ENCODE measurements at regions not wholly inside any gene's neighbourhood (a gene's known extent, or its start where the extent isn't known, plus 50 kb on each side); places are given as distances from the start of the nearest gene placed in this dataset.

DNA sequence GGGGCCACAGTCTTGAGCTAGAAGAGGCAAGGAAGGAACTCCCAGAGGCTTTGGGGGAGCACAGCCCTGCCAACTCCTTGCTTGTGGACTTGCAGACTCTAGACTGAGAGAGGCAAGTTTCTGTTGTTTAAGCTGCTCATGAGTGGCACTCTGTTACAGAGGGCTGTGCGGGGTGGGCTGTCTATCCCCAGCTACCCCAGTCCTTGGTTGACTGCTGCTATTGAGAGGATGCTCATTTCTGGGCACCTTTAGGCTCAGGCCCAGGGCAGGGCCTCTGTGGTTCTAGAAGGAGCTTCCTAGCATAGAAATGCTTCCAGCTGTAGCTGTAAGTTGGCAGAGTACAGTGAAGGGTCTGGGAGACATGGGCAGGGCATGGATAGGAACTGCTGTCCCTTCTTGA is 151.3 kb upstream of the GGTLC1 start:
- no peak for DNase-seq (ENCODE audit: low read depth, low spot score)

DNA sequence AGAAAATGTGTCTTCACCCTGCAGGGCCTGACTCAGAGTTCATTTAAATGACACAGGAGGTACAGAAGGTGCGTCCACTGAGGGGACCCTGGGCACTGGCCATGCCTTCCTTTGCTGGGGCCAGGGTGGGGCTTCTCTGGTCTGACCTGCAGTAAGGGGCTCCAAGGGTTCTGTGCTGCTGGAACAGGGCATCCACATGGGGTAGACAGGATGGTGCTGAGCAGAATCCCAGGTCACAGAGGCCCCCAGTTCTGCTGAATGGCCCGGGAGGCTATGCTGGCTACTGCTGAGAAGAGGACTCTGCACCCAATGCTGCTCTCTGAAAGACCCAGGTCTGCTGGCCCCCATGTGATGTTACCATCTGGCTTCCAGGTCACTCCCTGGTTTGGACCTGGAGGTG is 150.4 kb upstream of the GGTLC1 start:
- no peak for DNase-seq (ENCODE audit: low read depth, low spot score)

DNA sequence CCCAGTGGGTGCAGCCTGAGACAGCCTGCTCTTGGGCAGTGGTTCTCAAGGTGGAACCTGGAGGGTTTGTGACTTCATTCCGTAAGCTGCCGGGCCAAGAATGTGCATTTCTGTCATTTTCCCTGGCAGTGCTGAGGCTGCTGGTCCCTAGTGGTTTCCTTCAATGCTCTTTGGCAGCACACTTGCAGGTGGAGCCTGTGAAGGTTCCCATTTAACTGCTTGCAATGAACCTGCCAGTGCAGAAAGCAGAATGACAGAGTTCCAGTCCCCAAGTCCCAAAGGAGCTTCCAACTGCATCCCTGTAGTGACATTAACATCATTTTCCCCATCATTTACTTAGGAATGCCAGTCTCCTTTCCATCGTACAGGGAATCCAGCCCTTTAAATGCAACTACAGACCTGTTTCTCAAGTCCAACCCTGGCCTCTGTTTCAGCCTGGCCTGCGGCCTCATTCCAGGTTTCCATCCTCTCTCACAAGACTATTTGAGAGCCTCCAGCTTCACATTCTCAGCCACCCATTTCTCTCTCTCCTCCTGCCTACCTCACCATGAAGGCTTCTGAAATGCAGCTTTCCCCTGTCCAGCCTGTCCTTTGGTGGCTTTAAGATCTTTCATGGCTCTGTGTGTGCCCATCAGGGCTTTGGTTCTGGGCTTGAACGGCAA is 149.7 kb upstream of the GGTLC1 start:
- no peak for DNase-seq (ENCODE audit: low read depth, low spot score)

DNA sequence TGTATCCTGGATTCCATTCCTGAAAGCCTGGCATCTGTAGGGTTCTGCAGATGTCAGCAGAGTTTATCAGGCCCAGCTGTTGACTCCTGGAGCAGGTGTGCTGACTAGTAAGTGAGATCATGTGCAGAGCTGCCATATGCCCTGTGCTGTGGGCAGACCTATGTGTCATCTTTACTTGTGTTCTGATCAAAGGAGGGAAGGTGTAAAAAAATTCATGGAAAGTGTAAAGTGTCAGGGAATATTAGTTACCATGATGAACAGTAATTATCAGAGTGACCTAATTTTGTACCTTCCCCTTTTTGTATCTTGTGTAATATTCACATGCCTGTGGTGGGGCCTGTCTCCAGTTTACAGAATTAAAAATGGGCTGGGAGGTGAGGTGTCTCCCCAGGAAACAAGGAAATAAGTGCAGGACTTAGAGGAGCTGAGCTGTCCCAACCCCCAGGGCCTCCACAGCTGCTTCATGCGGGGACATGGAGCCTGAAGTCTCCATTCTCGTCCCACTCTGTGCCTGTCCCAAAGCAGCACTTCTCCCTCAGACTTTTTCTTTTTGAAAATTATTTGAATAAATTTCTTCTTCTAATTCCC is 148.2 kb upstream of the GGTLC1 start:
- DNase-seq (ENCODE audit: low read depth, low spot score) = no peak

DNA sequence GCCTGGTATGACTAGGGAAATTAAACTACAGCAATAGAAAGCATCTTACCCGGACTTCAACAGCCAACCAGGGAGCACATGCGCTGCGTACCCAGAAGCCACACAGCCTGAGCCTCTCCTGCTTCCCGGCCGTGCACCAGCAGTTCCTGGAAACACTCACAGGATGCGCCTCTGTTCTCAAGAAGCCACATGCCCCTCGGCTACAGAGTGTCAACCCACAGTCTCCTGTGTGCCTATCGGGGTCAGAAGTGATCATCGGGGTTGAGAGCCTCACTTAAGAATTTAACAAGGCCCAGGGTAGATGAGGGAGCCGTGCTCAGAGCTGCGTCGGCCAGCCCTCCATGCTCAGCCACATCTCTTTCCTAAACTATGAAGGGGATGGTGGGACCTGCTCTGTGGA is 147.2 kb upstream of the GGTLC1 start:
- no peak for DNase-seq (ENCODE audit: low read depth, low spot score)

DNA sequence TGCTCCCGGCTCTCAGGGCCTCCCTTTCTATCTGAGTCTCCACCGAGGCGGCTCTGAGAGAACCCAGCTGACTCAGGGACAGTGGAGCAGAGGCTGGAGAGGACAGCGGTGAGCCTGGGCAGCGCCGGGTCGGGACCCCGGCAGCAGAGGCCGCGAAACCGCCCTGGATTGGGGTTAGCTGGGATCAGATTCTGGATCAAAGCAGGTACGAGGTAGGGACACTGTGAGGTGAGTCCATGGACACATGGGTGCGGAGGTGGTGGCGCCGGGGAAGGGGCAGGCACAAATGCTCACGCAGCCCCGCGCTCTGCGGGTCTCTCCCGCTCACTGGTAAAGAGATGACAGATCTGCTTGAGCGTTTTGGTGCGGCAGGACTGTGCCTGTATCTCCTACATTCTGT is 146.4 kb upstream of the GGTLC1 start:
- no peak for DNase-seq (ENCODE audit: low read depth, low spot score)

DNA sequence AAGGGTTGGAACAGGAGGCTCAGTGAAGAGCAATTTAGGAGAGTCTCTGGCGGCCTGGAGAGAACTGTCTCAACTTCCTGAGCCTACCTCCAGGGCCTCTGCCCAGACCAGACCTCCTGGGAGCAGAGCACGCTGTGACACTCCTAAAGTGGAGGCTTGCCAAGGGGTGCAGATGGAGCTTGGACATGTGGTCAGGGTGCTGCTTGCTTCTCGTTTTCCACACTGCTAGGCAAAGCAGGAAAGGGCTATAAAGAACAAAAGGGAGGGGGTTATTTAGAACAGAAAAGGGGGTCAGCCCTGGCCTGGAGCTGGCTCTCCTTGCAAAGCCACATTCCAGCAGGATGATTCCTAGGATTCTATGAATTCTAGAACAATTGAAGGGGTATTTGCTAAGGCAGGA is 145.7 kb upstream of the GGTLC1 start:
- DNase-seq (ENCODE audit: low read depth, low spot score) = no peak

DNA sequence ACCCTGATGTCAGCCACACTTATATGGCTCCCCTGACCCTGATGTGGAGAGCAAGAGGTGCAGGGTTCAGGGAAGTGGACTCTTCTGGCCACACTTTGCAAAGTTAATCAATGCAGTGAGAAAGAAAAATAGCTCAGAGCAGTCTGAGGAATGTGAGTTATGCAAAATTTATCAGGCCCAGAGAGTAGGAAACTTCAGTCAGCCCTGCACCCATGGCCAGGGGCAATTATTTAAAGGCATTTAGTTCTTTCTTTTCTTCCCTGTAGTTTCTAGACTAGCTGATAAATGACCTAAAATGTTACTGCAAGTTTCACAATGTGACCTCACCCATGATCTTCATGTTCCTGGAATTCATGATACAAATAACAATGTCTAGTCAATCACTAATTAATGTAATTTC is 143.7 kb upstream of the GGTLC1 start:
- no peak for DNase-seq (ENCODE audit: low read depth, low spot score)

DNA sequence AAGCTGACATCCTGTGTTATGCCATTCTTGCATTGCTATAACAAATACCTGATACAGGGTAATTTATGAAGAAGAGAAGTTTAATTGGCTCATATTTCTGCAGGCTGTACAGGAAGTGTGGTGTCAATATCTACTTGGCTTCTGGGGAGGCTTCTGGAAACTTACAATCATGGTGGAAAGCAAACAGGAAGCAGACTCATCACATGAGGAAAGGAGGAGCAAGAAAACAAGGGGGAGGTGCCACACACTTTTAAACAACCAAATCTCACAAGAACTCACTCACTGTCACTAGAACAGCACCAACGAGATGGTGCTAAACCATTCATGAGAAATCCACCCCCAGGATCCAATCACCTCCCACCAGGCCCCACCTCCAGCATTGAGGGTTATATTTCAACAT is 143.1 kb upstream of the GGTLC1 start:
- no peak for DNase-seq (ENCODE audit: low read depth, low spot score)

DNA sequence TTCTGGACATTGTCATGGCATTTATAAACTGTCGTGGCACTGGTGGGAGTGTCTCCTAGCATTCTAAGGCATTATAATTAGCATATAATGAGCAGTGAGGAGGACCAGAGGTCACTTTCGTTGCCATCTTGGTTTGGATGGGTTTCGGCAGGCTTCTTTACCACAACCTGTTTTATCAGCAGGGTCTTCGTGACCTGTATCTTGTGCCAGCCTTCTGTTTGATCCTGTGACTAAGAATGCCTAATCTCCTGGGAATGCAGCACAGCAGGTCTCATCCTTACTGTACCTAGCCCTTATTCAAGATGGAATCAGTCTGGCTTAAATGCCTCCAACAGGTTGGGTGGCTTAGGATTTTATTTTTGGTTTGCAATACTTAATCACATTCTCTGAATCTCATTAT is 142.7 kb upstream of the GGTLC1 start:
- no peak for DNase-seq (ENCODE audit: low read depth, low spot score)

DNA sequence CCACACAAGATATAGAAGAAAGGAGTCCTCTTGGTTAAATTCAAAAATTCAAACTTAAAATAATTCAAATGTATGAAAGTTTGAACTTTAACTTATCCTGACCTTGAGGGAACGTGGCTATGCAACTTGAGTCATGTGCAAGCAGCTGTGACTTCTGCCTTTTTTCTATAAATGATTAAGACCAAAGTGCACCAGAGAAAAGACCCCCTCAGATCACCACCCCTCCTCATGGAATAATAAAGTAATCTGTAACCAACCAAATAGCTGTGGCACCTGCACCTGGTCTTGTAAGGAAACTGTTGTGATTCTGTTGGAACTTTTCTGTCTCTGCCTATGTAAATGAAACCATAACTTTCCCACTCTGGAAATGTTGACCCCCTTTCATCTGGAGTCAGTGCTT is 141.1 kb upstream of the GGTLC1 start:
- DNase-seq (ENCODE audit: low read depth, low spot score) = no peak

DNA sequence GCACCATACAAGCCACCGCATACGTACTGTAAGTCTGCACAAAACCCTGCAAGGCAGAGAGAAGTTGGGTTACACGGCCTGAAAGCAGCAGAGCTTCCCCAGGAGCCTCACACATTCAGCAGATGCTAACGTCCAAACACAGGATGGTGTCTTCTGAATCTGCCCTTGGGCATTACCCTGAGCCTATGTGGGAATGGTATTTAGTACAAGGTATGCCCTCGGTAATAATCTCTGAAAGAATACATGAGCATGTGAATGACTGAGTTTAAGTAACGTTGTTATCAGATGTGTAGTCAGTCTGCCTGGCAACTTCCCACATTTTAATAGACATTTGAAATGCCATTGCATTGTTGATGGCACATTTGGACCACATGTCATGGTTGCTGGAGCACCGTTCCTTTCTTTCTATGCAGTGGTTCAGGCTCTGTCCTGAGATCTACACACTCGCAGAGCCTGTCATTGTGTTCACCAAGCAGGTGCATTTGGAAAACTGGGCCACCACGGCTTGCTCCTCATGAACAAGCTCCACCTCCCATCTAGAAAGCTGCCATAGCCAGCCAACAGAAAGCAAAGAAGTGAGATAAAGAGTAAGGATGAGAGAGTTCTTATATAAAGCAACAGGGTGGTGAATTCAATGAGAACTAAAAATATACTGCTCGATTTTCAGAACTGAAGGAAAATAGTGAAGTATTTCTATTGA is 136.5 kb upstream of the GGTLC1 start:
- no peak for DNase-seq (ENCODE audit: low read depth, low spot score)

DNA sequence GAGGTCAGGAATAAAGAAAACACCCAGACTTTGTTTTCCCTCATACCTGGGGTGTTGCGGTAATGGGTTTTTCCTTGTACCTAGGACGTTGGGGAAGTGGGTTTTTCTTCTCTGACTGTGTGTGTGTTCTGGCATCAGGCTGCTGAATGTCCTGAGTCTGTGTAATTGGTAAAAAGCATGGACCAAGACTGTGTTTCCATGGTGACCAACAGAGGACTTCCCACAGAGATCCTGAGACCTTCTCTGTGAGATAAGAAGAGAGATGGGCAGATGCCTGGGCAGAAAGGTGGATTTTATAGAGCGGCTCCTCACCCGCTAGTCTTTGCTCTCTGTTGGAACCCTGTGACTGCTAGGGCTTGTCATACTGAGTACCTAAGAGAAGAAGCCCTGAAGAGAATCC is 135.4 kb upstream of the GGTLC1 start:
- DNase-seq (ENCODE audit: low read depth, low spot score) = no peak

DNA sequence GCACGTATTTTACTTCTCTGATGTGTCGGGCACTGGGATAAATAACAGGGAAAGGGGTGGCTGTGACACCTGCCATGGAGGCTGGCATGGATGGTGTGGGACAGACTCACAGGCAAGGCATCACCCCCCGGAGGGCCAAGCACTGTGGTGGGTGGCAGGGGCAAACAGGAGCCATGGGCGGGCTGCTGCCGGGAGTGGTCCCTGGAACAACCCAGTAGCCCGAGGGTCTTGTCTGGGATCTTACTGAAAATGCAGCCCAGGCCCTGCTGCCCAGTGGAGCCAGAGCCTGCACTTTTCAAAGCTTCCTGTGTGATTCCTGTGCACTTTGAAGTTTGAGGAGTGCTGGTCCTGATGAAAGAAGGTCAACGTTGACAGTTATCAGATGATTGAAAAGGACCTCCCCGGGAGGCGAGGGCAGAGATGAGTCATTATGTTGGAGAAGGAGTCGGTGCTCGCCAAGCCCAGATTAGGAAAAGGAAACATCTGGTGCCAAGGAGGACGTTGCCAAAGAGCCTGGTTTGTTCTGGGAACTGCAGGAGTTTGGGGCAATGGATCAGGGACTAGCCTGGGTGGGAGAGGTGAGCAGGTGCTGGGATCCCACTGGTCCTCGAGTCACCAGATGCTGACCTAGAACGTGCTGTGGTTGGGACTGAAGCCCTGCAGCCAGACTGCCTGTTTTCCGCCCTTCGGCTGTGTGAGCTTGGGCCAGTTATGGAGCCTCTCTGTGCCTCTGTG is 130.0 kb upstream of the GGTLC1 start:
- DNase-seq (ENCODE audit: low read depth, low spot score) = no peak

DNA sequence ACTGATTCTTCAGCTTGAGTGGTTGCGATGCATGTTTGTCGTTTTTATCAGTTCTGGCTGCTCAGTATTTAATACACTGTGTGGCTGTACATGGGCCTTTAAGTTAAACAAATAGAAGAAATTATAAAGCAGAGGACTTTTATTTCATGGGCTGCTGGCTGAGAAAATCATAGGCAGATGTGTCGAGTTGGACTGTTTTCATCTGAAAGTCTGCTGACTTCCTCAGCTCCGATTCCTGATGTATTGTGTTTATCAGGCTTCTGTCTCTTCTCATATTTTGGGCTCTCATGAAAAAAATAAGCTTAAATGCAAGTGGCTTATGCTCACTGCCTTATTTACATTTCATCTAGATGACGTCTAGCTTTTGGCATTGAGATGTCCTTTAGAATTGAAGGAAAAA is 129.5 kb upstream of the GGTLC1 start:
- DNase-seq (ENCODE audit: low read depth, low spot score) = no peak

DNA sequence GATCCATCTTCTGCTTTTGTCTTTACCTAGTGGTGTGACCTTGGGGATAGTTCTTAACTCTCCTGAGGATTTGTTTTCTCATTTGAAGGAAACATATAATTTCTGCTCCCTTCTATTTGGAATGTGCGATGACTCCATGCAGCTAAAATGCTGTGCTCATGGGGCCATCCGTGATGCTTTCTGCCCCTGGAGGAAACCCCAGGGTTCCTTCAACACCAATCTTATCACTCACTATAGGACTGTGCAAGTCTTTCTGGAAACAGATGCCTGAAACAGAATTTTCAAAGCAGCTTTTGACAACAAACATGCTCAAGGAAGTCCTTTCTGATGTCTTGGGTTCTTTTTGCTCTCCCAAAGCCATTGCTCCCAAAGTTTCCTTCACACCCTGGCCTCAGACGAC is 128.8 kb upstream of the GGTLC1 start:
- no peak for DNase-seq (ENCODE audit: low read depth, low spot score)

DNA sequence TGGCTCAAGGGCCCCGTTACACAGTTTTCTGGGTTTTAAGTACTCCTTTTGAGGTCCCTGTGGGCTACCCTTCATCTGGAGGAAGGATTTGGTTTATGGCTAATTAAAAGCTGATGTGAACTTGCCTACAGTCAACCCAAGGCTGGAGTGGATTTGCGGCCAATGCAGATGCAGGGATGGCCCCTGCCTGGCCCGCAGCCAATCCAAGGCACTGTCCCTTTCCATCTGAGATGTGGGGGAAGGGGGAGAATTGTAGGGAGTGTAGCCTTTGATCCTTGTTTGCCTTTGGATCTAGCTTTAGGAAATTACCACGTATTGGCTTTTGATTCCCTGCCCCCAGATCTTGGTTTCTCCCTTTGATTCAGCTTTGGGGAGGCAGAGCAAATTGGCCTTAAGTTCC is 128.0 kb upstream of the GGTLC1 start:
- no peak for DNase-seq (ENCODE audit: low read depth, low spot score)

DNA sequence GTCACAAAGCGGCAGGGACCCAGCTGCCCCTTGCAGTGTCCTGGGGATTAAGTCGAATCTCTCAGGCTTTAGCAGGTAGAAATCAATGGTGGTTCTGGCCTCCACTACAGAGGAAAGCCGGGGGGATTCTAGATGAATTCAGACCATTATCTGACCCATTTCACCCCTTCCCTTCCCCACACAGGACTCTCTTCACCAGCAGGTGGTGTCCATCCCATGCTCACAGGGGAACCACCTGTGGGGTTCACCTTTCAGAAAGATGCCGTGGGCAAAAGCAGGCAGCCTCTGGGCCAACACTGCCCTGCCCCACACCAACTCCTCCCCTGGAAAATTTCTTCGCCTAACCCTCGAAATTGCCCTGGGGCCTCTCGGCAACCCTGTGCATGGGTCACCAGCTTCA is 123.8 kb upstream of the GGTLC1 start:
- no peak for DNase-seq (ENCODE audit: low read depth, low spot score)

DNA sequence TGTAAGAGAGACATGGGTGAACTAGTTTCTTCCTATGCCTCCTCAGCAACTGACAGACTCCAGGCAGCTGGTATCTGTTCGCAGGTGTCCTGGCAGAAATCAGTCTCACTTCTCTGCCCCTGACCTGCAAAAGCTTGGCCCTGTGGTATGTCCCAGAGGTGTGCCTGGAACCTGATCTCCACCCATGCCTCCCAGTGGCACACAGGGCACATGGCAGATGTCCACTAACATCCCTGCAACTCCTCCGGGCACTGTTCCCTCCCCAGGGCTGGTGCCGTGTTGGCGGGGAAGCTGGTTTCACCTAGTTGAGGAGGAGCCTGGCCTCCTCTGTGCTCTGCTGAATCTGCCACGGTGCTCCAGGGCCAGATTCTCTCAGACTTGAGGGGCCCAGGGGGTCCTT is 123.3 kb upstream of the GGTLC1 start:
- DNase-seq (ENCODE audit: low read depth, low spot score) = no peak

DNA sequence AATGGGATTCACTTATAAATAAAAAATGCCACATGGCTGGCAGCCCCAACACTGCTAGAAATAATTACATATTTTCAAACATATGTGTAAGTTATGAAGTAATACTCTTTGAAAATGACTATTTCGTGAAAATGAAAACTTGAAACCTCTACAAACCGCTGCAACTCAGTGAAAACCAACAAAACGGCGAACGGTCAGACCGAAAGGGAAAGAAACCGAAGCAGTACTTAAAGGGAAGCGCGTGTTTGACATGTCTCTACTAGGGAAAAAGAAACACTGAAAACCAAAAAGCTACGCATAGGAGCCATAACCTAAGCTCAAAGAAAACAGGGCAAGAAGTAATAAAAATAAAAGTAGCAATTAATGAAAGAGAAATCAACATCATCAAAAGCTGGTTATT is 121.0 kb upstream of the GGTLC1 start:
- DNase-seq (ENCODE audit: low read depth, low spot score) = no peak

DNA sequence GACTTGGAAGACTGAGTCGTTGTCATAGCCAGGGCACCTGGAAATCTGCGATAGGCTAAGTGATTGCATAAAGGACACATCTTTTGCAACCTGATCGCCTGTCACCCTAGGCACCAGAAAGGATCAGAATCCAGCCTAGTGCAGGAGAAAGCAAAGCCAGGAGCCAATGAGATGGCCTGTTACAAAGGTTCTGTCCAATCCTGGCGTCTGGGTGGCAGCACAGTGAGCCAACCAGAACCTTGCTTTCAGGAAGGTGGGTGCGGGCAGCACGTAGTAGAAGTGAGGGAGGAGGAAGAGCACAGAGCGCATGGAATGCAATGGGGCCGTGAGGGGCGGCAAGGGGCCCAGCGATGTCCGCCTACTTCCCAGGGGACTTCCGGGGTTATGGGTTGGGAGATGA is 120.4 kb upstream of the GGTLC1 start:
- no peak for DNase-seq (ENCODE audit: low read depth, low spot score)

DNA sequence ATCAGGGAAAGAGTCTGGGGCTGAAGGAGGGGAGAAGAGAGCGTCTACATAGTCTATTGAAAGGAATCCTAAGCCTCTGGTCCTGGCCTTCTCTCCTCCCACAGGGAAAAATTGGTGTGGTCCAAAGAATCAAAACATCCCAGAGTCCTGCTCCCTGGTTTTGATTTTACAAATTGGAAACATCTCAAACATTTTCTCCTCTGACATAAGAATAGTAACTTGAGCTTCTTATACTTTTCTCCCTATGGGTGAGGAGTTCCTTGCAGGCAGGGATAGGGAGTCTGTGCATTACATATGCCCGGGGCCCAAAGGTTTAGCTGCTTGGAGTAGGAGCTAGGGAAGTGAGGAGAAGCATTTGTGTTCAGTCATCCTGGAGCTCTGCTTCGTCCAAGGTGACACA is 120.0 kb upstream of the GGTLC1 start:
- DNase-seq (ENCODE audit: low read depth, low spot score) = no peak

Measured in smooth muscle cell of the brain vasculature (primary cell).